ENCODE measurements at regions not wholly inside any gene's neighbourhood (a gene's known extent, or its start where the extent isn't known, plus 50 kb on each side); places are given as distances from the start of the nearest gene placed in this dataset.

GRCh38 chr4:23266401-23266800 lies 573.7 kb downstream of the GBA3 start:
- Histone ChIP-seq H4K20me1 (ENCODE audit: insufficient read depth, low read length) (no peaks in the 10 kb centered on the region), H3K23ac (ENCODE audit: low read depth, low read length) (no peak overlapping the region), H2AK5ac (ENCODE audit: low read depth, low read length) (no peak overlapping the region), H2BK15ac (ENCODE audit: low read depth, low read length) (no peak overlapping the region), H3K4me3 (ENCODE audit: insufficient read depth, low read depth, low read length) (no peak overlapping the region), H2AK9ac (replicated peaks; ENCODE audit: low read depth, low read length, poor library complexity) (no peak overlapping the region), H4K5ac (ENCODE audit: low read depth, low read length) (no peak overlapping the region), H4K91ac (ENCODE audit: insufficient read depth, low read depth, low read length) (no peak overlapping the region), H3K27me3 (ENCODE audit: control insufficient read depth, insufficient read depth, low read length) (no peaks in the 10 kb centered on the region), H3K9ac (ENCODE audit: low read depth, low read length) (no peak overlapping the region), H3K14ac (replicated peaks; ENCODE audit: low read depth, low read length) (no peak overlapping the region), H3K36me3 (ENCODE audit: control insufficient read depth, insufficient read depth, low read length) (no peaks in the 10 kb centered on the region), H2BK5ac (ENCODE audit: low read depth, low read length, poor library complexity, severe bottlenecking) (no peak overlapping the region), H4K8ac (ENCODE audit: low read depth in 2 of 2, low read length in 2 of 2) (no peak overlapping the region), H3K79me1 (ENCODE audit: low read depth in 1 of 2, low read length in 2 of 2) (no peaks in the 10 kb centered on the region), H3K9me3 (ENCODE audit: control insufficient read depth, insufficient read depth, low read length) (0 out of 2 replicates have a peak, but pooled peaks cover 1% of the 10 kb centered on the region), H3K4me2 (ENCODE audit: low read depth, low read length) (no peak overlapping the region), H3K4me1 (ENCODE audit: control insufficient read depth, insufficient read depth, low read length) (no peaks in the 10 kb centered on the region), H2BK120ac (ENCODE audit: low read depth, low read length) (no peak overlapping the region), H3K4ac (ENCODE audit: low read depth, low read length) (no peak overlapping the region), H2BK20ac (ENCODE audit: low read depth, low read length) (no peak overlapping the region), H3K18ac (ENCODE audit: low read depth, low read length) (no peak overlapping the region), H2AFZ (replicated peaks; ENCODE audit: low read length, poor library complexity) (no peak overlapping the region), H3K27ac (ENCODE audit: insufficient read depth, low read length) (no peak overlapping the region), H3K56ac (ENCODE audit: extremely low read depth, insufficient read depth, low read length) (no peak overlapping the region), H3K9me1 (ENCODE audit: insufficient read depth, low read length) (no peaks in the 10 kb centered on the region)
- POLR2A ChIA-PET (ENCODE audit: unreplicated experiment) = no interaction called here
- in situ Hi-C loops (cut with MboI; ENCODE audit: low sequenced_read_pairs) (no loop called here), intact Hi-C loops (cut with micrococcal nuclease) (no loop called here), dilution Hi-C loops (cut with HindIII; ENCODE audit: low sequenced_read_pairs, unreplicated experiment) (no loop called here)
- TF ChIP-seq MXI1 (IDR thresholded peaks at IDR 0.05; ENCODE audit: borderline replicate concordance, low read depth, low read length) (no peak), CEBPB (IDR thresholded peaks at IDR 0.05; ENCODE audit: low read depth, low read length) (no peak), POLR2A (IDR thresholded peaks at IDR 0.05; ENCODE audit: low read depth, low read length) (no peak), RCOR1 (IDR thresholded peaks at IDR 0.05; ENCODE audit: insufficient replicate concordance, low read length) (no peak), RFX5 (IDR thresholded peaks at IDR 0.05; ENCODE audit: low read depth, low read length) (no peak), BHLHE40 (IDR thresholded peaks at IDR 0.05; ENCODE audit: low read depth, low read length) (no peak), USF2 (IDR thresholded peaks at IDR 0.05; ENCODE audit: low read depth, low read length) (no peak), SMC3 (IDR thresholded peaks at IDR 0.05; ENCODE audit: low read depth, low read length) (no peak), RAD21 (IDR thresholded peaks at IDR 0.05; ENCODE audit: low read length) (no peak), CHD1 (IDR thresholded peaks at IDR 0.05; ENCODE audit: low read depth, low read length) (no peak), CTCF (conservative IDR thresholded peaks at IDR 0.05; ENCODE audit: low read depth, low read length) (no peak), MAFK (IDR thresholded peaks at IDR 0.05; ENCODE audit: low read depth, low read length) (no peak), FOS (IDR thresholded peaks at IDR 0.05; ENCODE audit: low read depth, low read length) (no peak), MAZ (IDR thresholded peaks at IDR 0.05; ENCODE audit: borderline replicate concordance, low read depth, low read length) (no peak), NFE2L2 (IDR thresholded peaks at IDR 0.05; ENCODE audit: low read depth, low read length) (no peak)
- ATAC-seq (ENCODE audit: low read depth) (no peak), DNase-seq (no peak)
- no TSS peak for BruUV-seq (replicated peaks)
- no CpG with 5 or more reads among the region's 3 CpGs for WGBS, 2 experiments (ENCODE audit: extremely low coverage in 2 of 2, insufficient read length in 1 of 2)
- CTCF ChIA-PET = interaction anchor here (0.6 kb wide), 1 partner anchor 586 kb away, joined by 3 read pairs; no protein-coding TSS in a partner anchor
